IMR-90 (cell line): ENCODE measurements at regions not wholly inside any gene's neighbourhood (a gene's known extent, or its start where the extent isn't known, plus 50 kb on each side); places are given as distances from the start of the nearest gene placed in this dataset.
"Not testable (repeated sequence)": the region's sequence is repeated elsewhere in the genome, so short reads cannot be mapped to it uniquely, and the experiment has no call there.

ENCODE experiments used
- ATAC-seq: fragments of 200-7000 bp; cut with Tn5 transposase; 2 replicates; pipeline ENCODE4 v1.9.1; 2020; ENCODE audit warnings: low read depth, mild to moderate bottlenecking, moderate library complexity
- BruUV-seq: library from RNA; stranded (reverse); fragments of 400-500 nt; replicated peaks from 2 replicates; lab custom pipeline; 2021; lab: Mats Ljungman, UMichigan
- CTCF ChIA-PET: fragments of 300-600 bp; formaldehyde crosslinking; extraction: SDS; loops from one replicate; lab custom pipeline; 2021; ENCODE audit warnings: antibody characterized with exemption; lab: Yijun Ruan, JAX
- POLR2A ChIA-PET: fragments of 300-600 bp; sonication (Branson Sonifier 250); formaldehyde crosslinking; loops from one replicate; lab custom pipeline; 2022; ENCODE audit warnings: antibody characterized with exemption; ENCODE audit not compliant: unreplicated experiment; lab: Charles Lee
- DNase-seq: peaks from one replicate; pipeline ENCODE4 v3.0.0; 2013
- H2AFZ ChIP-seq: replicated peaks from 2 replicates; pipeline ENCODE3; 2013; ENCODE audit warnings: low read length, mild to moderate bottlenecking; ENCODE audit not compliant: poor library complexity
- H2AK5ac ChIP-seq: 2 replicates; pipeline ENCODE4 v1.6.1; 2013; ENCODE audit warnings: low read depth, low read length, inconsistent platforms
- H2AK9ac ChIP-seq: replicated peaks from 2 replicates; pipeline ENCODE3; 2013; ENCODE audit warnings: mild to moderate bottlenecking, low read depth, low read length, moderate library complexity; ENCODE audit not compliant: poor library complexity
- H2BK120ac ChIP-seq: 2 replicates; pipeline ENCODE4 v1.6.1; 2013; ENCODE audit warnings: low read depth, low read length, inconsistent platforms
- H2BK15ac ChIP-seq: 3 replicates; pipeline ENCODE4 v1.6.1; 2013; ENCODE audit warnings: low read depth, low read length, inconsistent platforms
- H2BK20ac ChIP-seq: 2 replicates; pipeline ENCODE4 v1.6.1; 2013; ENCODE audit warnings: low read depth, mild to moderate bottlenecking, inconsistent platforms, low read length, moderate library complexity
- H2BK5ac ChIP-seq: 2 replicates; pipeline ENCODE4 v1.6.1; 2013; ENCODE audit warnings: mild to moderate bottlenecking, low read depth, low read length, inconsistent platforms; ENCODE audit not compliant: poor library complexity, severe bottlenecking
- H3K14ac ChIP-seq: replicated peaks from 2 replicates; pipeline ENCODE4 v1.6.1; 2013; ENCODE audit warnings: low read depth, low read length, inconsistent platforms
- H3K18ac ChIP-seq: 2 replicates; pipeline ENCODE4 v1.6.1; 2013; ENCODE audit warnings: low read depth, low read length, control low read depth
- H3K23ac ChIP-seq: 2 replicates; pipeline ENCODE4 v1.6.1; 2013; ENCODE audit warnings: low read depth, low read length, inconsistent platforms
- H3K27ac ChIP-seq: 2 replicates; pipeline ENCODE4 v1.5.1; 2013; ENCODE audit warnings: mild to moderate bottlenecking, control low read depth, low read length; ENCODE audit not compliant: insufficient read depth
- H3K27me3 ChIP-seq: 2 replicates; pipeline ENCODE4 v1.6.1; 2013; ENCODE audit warnings: low read length; ENCODE audit not compliant: control insufficient read depth, insufficient read depth
- H3K36me3 ChIP-seq: 2 replicates; pipeline ENCODE4 v1.6.1; 2013; ENCODE audit warnings: low read length, mixed read lengths; ENCODE audit not compliant: control insufficient read depth, insufficient read depth
- H3K4ac ChIP-seq: 2 replicates; pipeline ENCODE4 v1.6.1; 2013; ENCODE audit warnings: low read depth, low read length, inconsistent platforms
- H3K4me1 ChIP-seq: 2 replicates; pipeline ENCODE4 v1.6.1; 2013; ENCODE audit warnings: low read length, mixed read lengths; ENCODE audit not compliant: control insufficient read depth, insufficient read depth
- H3K4me2 ChIP-seq: 2 replicates; pipeline ENCODE4 v1.6.1; 2013; ENCODE audit warnings: low read depth, mild to moderate bottlenecking, control low read depth, low read length, moderate library complexity
- H3K4me3 ChIP-seq: 2 replicates; pipeline ENCODE4 v1.5.1; 2013; ENCODE audit warnings: low read depth, mild to moderate bottlenecking, control low read depth, low read length, moderate library complexity; ENCODE audit not compliant: insufficient read depth
- H3K56ac ChIP-seq: 2 replicates; pipeline ENCODE4 v1.6.1; 2013; ENCODE audit warnings: low read length, inconsistent platforms; ENCODE audit not compliant: insufficient read depth; ENCODE audit errors: extremely low read depth
- H3K79me1 ChIP-seq, 2 experiments: 2 replicates each; pipeline ENCODE4 v1.6.1; 2013; ENCODE audit warnings: low read length in 2 of 2, inconsistent platforms in 1 of 2, low read depth in 1 of 2
- H3K9ac ChIP-seq: 2 replicates; pipeline ENCODE4 v1.6.1; 2013; ENCODE audit warnings: low read depth, low read length, control low read depth
- H3K9me1 ChIP-seq: 2 replicates; pipeline ENCODE4 v1.6.1; 2013; ENCODE audit warnings: low read length, inconsistent platforms; ENCODE audit not compliant: insufficient read depth
- H3K9me3 ChIP-seq: 2 replicates; pipeline ENCODE4 v1.6.1; 2013; ENCODE audit warnings: low read length; ENCODE audit not compliant: control insufficient read depth, insufficient read depth
- H4K20me1 ChIP-seq: 2 replicates; pipeline ENCODE4 v1.6.1; 2013; ENCODE audit warnings: low read length, inconsistent platforms; ENCODE audit not compliant: insufficient read depth
- H4K5ac ChIP-seq: 2 replicates; pipeline ENCODE4 v1.6.1; 2013; ENCODE audit warnings: mild to moderate bottlenecking, low read depth, low read length, control low read depth
- H4K8ac ChIP-seq, 2 experiments: 2 replicates each; pipeline ENCODE4 v1.6.1; 2013; ENCODE audit warnings: low read depth in 2 of 2, low read length in 2 of 2, control low read depth in 1 of 2, inconsistent platforms in 1 of 2
- H4K91ac ChIP-seq: 2 replicates; pipeline ENCODE4 v1.6.1; 2013; ENCODE audit warnings: low read depth, low read length, inconsistent platforms; ENCODE audit not compliant: insufficient read depth
- CHD1 ChIP-seq: IDR thresholded peaks from 2 replicates; pipeline ENCODE4 v1.6.1; 2012; ENCODE audit warnings: low read depth, low read length, improper control_type of control experiment
- FOS ChIP-seq: fragments of 150-350 bp; IDR thresholded peaks from 2 replicates; pipeline ENCODE4 v1.6.1; 2016; ENCODE audit warnings: low read depth, low read length
- MAFK ChIP-seq: IDR thresholded peaks from 2 replicates; pipeline ENCODE4 v1.6.1; 2012; ENCODE audit warnings: low read depth, low read length, improper control_type of control experiment
- MXI1 ChIP-seq: IDR thresholded peaks from 2 replicates; pipeline ENCODE4 v1.6.1; 2012; ENCODE audit warnings: low read depth, mild to moderate bottlenecking, low read length, moderate library complexity, borderline replicate concordance
- NFE2L2 ChIP-seq: fragments of 150-350 bp; IDR thresholded peaks from 2 replicates; pipeline ENCODE4 v1.6.1; 2016; ENCODE audit warnings: low read depth, mild to moderate bottlenecking, low read length
- POLR2A ChIP-seq: IDR thresholded peaks from 2 replicates; pipeline ENCODE4 v1.6.1; 2012; ENCODE audit warnings: mild to moderate bottlenecking, low read depth, low read length
- RAD21 ChIP-seq: IDR thresholded peaks from 2 replicates; pipeline ENCODE4 v1.6.1; 2012; ENCODE audit warnings: low read length, improper control_type of control experiment
- RFX5 ChIP-seq: IDR thresholded peaks from 2 replicates; pipeline ENCODE4 v1.8.0; 2012; ENCODE audit warnings: low read depth, mild to moderate bottlenecking, low read length, moderate library complexity
- SMC3 ChIP-seq: fragments of 150-350 bp; IDR thresholded peaks from 2 replicates; pipeline ENCODE4 v1.6.1; 2016; ENCODE audit warnings: low read depth, mild to moderate bottlenecking, antibody characterized with exemption, low read length, moderate library complexity
- USF2 ChIP-seq: fragments of 150-350 bp; IDR thresholded peaks from 2 replicates; pipeline ENCODE4 v1.6.1; 2017; ENCODE audit warnings: mild to moderate bottlenecking, antibody characterized with exemption, low read length, low read depth
- WGBS, 2 experiments: methylation state at CpG; one replicate each; pipeline versions ENCODE4 v1.1.5 to v1.1.7; 2013; ENCODE audit warnings: missing lambda C conversion rate in 2 of 2; ENCODE audit not compliant: insufficient read length in 1 of 2; ENCODE audit errors: extremely low coverage in 2 of 2; 5-methylcytosine and 5-hydroxymethylcytosine counted together
- dilution Hi-C: fragments of 300-500 bp; cut with HindIII; formaldehyde crosslinking; loops from one replicate; pipeline ENCODE4 v1.14.3; 2018; ENCODE audit warnings: low sequenced_read_pairs; ENCODE audit not compliant: unreplicated experiment
- in situ Hi-C: fragments of 300-500 bp; cut with MboI; formaldehyde crosslinking; loops from 3 replicates; pipeline ENCODE4 v1.14.3; 2019; ENCODE audit warnings: low sequenced_read_pairs, inconsistent platforms, mixed read lengths
- intact Hi-C: fragments of 100-400 bp; cut with micrococcal nuclease; formaldehyde crosslinking; loops from 2 replicates; pipeline ENCODE4 v1.10.0; 2022

GRCh38 chr4:164601653-164602052, 152.3 kb upstream of the SMIM31 start:
- Histone ChIP-seq H4K20me1 (no peaks in the 10 kb centered on the region), H2AFZ (no peak overlapping the region), H2BK120ac (no peak overlapping the region), H3K18ac (no peak overlapping the region), H3K14ac (no peak overlapping the region), H3K27ac (no peak overlapping the region), H3K27me3 (no peaks in the 10 kb centered on the region), H2AK5ac (no peak overlapping the region), H3K79me1 (no peaks in the 10 kb centered on the region), H3K4me3 (no peak overlapping the region), H3K4me2 (no peak overlapping the region), H2BK20ac (no peak overlapping the region), H2BK5ac (no peak overlapping the region), H4K91ac (no peak overlapping the region), H2BK15ac (no peak overlapping the region), H3K36me3 (no peaks in the 10 kb centered on the region), H3K9me3 (peaks cover 2% of the 10 kb centered on the region; the same call in 1 of the 2 replicates), H3K9ac (no peak overlapping the region), H4K5ac (no peak overlapping the region), H4K8ac (no peak overlapping the region), H3K56ac (no peak overlapping the region), H3K4me1 (no peaks in the 10 kb centered on the region), H3K9me1 (no peaks in the 10 kb centered on the region), H2AK9ac (no peak overlapping the region), H3K23ac (no peak overlapping the region), H3K4ac (no peak overlapping the region)
- in situ Hi-C loops, result no loop called here
- TF ChIP-seq RAD21 (no peak), FOS (no peak), NFE2L2 (no peak), USF2 (no peak), RFX5 (no peak), MAFK (no peak), SMC3 (no peak), POLR2A (no peak), CHD1 (no peak), MXI1 (no peak)
- dilution Hi-C loops, result no loop called here
- CTCF ChIA-PET, result no interaction called here
- ATAC-seq, result no peak
- WGBS, 2 experiments, result no CpG with 5 or more reads among the region's 1 CpG
- intact Hi-C loops, result no loop called here
- POLR2A ChIA-PET, result no interaction called here
- no TSS peak for BruUV-seq
- DNase-seq, result no peak

DNA sequence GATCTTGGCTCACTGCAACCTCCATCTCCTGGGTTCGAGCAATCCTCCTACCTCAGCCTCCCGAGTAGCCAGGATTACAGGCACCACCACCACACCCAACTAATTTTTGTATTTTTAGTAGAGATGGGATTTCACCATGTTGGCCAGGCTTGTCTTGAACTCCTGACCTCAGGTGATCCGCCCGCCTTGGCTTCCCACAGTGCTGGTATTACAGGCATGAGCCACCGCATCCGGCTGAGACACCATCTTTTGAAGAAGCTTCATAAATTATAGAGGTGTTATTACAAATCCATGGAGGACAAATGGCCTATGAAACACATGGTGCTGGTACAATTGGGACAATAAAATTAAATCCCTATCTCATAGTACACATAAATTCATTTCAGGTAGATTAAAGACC, 148.1 kb upstream of the SMIM31 start:
- H4K5ac ChIP-seq, H2AK5ac ChIP-seq, DNase-seq, BruUV-seq, H3K9me3 ChIP-seq, H3K4me1 ChIP-seq, H4K20me1 ChIP-seq, H3K36me3 ChIP-seq, H3K4me3 ChIP-seq, H2AFZ ChIP-seq, H3K4ac ChIP-seq, ATAC-seq, H3K14ac ChIP-seq, POLR2A ChIA-PET, H3K27ac ChIP-seq, intact Hi-C loops, H3K4me2 ChIP-seq, H2BK120ac ChIP-seq, H2BK15ac ChIP-seq, H2AK9ac ChIP-seq, H3K79me1 ChIP-seq, H3K18ac ChIP-seq, in situ Hi-C loops, H4K91ac ChIP-seq, H3K27me3 ChIP-seq, H3K9ac ChIP-seq, H3K56ac ChIP-seq, H3K9me1 ChIP-seq, H3K23ac ChIP-seq, dilution Hi-C loops, H4K8ac ChIP-seq, CTCF ChIA-PET, H2BK20ac ChIP-seq, H2BK5ac ChIP-seq: not testable (repeated sequence)
- no CpG with 5 or more reads among the region's 6 CpGs for WGBS, 2 experiments
